ENCODE measurements at regions not wholly inside any gene's neighbourhood (a gene's known extent, or its start where the extent isn't known, plus 50 kb on each side); places are given as distances from the start of the nearest gene placed in this dataset.

DNA sequence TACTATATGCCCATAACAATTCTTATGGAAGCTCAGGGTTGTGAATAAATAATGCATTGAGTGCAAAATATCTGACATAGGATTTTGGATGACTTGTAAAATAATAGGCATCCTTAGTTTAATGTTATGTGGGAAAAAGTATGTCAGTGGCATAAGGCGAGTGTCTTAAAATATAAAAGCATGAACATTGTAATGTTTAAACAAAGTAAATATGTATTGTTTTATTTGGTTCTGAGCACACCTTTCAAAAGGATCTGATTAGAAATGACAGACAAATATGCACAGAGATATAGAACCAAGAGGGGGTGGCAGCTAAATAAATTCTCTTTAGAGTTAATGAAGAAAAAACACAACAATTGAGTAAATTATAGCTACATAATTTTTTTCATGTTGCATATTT lies 51.3 kb upstream of the FOXP2 start:
- TF ChIP-seq, protein P1, sequence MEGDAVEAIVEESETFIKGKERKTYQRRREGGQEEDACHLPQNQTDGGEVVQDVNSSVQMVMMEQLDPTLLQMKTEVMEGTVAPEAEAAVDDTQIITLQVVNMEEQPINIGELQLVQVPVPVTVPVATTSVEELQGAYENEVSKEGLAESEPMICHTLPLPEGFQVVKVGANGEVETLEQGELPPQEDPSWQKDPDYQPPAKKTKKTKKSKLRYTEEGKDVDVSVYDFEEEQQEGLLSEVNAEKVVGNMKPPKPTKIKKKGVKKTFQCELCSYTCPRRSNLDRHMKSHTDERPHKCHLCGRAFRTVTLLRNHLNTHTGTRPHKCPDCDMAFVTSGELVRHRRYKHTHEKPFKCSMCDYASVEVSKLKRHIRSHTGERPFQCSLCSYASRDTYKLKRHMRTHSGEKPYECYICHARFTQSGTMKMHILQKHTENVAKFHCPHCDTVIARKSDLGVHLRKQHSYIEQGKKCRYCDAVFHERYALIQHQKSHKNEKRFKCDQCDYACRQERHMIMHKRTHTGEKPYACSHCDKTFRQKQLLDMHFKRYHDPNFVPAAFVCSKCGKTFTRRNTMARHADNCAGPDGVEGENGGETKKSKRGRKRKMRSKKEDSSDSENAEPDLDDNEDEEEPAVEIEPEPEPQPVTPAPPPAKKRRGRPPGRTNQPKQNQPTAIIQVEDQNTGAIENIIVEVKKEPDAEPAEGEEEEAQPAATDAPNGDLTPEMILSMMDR (optimal IDR thresholded peaks at IDR 0.05 in 1 of 3, IDR thresholded peaks at IDR 0.05 in 1 of 3, conservative IDR thresholded peaks at IDR 0.05 in 1 of 3; ENCODE audit: extremely low read depth in 1 of 3, insufficient read depth in 2 of 3, low read length in 3 of 3) = no peak
- no peak for TF ChIP-seq EZH2 (IDR thresholded peaks at IDR 0.05; ENCODE audit: low read length)

Data from keratinocyte (primary cell).